ENCODE measurements at regions not wholly inside any gene's neighbourhood (a gene's known extent, or its start where the extent isn't known, plus 50 kb on each side); places are given as distances from the start of the nearest gene placed in this dataset.

DNA sequence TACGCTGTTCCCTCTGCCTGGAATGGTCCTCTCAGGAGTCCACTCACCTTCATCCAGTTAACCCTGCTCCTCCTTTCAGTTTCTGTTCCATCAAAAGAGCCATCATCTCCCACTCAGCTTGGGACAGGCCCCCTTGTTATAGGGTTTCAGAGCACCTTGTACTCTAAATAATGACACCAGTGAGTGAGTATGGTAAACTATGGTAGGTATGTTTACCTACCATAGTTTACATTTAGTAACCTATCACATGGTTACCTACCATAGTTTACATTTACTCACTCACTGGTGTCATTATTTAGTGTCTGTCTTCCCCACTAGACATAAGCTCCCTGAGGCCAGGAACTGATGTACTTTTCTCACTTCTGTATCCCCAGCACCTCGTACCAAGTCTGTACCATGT, 130.2 kb upstream of the SESN3 start:
- TF ChIP-seq, protein P1, sequence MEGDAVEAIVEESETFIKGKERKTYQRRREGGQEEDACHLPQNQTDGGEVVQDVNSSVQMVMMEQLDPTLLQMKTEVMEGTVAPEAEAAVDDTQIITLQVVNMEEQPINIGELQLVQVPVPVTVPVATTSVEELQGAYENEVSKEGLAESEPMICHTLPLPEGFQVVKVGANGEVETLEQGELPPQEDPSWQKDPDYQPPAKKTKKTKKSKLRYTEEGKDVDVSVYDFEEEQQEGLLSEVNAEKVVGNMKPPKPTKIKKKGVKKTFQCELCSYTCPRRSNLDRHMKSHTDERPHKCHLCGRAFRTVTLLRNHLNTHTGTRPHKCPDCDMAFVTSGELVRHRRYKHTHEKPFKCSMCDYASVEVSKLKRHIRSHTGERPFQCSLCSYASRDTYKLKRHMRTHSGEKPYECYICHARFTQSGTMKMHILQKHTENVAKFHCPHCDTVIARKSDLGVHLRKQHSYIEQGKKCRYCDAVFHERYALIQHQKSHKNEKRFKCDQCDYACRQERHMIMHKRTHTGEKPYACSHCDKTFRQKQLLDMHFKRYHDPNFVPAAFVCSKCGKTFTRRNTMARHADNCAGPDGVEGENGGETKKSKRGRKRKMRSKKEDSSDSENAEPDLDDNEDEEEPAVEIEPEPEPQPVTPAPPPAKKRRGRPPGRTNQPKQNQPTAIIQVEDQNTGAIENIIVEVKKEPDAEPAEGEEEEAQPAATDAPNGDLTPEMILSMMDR (IDR thresholded peaks at IDR 0.05 in 8 of 11, conservative IDR thresholded peaks at IDR 0.05 in 3 of 11), result no peak
- TF ChIP-seq POLR2A (IDR thresholded peaks at IDR 0.05), result no peak

Measured in spleen (tissue), 7 donors.